Mucosa of descending colon (tissue), 3 donors: ENCODE measurements at regions not wholly inside any gene's neighbourhood (a gene's known extent, or its start where the extent isn't known, plus 50 kb on each side); places are given as distances from the start of the nearest gene placed in this dataset.
"Not testable (repeated sequence)": the region's sequence is repeated elsewhere in the genome, so short reads cannot be mapped to it uniquely, and the experiment has no call there.

ENCODE experiments used
- ATAC-seq: fragments of 200-7000 bp; cut with Tn5 transposase; one replicate; pipeline ENCODE4 v1.9.1; 2020; ENCODE audit warnings: mild to moderate bottlenecking, moderate library complexity
- DNase-seq, 3 donors: peaks; one replicate each; pipeline ENCODE4 v3.0.0-alpha.2; 2020
- H3K36me3 ChIP-seq: fragments of 200-600 bp; one replicate; pipeline ENCODE4 v1.8.0; 2021; ENCODE audit warnings: low read depth, mild to moderate bottlenecking
- H3K4me1 ChIP-seq: fragments of 200-600 bp; one replicate; pipeline ENCODE4 v1.8.0; 2021; ENCODE audit warnings: low read depth, mild to moderate bottlenecking
- H3K4me3 ChIP-seq: fragments of 200-600 bp; one replicate; pipeline ENCODE4 v1.8.0; 2021; ENCODE audit warnings: mild to moderate bottlenecking
- H3K9me3 ChIP-seq: fragments of 200-600 bp; one replicate; pipeline ENCODE4 v1.8.0; 2021; ENCODE audit warnings: mild to moderate bottlenecking
- intact Hi-C, 2 donors: fragments of 100-400 bp; cut with DNase I in 1 of 2; cut with micrococcal nuclease in 1 of 2; formaldehyde crosslinking; loops; one replicate each; pipeline versions ENCODE4 v1.11.0 to v1.11.1; 2022; cut with DNase I, micrococcal nuclease
- TF ChIP-seq, protein P1 (sequence below): fragments of 200-600 bp; IDR thresholded peaks from one replicate; pipeline ENCODE4 v1.8.0; 2022; ENCODE audit warnings: antibody characterized with exemption, mild to moderate bottlenecking
- donor health status: DM: no; HTN: no; CAD: no; lungs with moderate emphysema.
- donor health status: DM: no; HTN: no; CAD: no.
- donor health status: DM: no; HTN: yes; CAD: no.

DNA sequence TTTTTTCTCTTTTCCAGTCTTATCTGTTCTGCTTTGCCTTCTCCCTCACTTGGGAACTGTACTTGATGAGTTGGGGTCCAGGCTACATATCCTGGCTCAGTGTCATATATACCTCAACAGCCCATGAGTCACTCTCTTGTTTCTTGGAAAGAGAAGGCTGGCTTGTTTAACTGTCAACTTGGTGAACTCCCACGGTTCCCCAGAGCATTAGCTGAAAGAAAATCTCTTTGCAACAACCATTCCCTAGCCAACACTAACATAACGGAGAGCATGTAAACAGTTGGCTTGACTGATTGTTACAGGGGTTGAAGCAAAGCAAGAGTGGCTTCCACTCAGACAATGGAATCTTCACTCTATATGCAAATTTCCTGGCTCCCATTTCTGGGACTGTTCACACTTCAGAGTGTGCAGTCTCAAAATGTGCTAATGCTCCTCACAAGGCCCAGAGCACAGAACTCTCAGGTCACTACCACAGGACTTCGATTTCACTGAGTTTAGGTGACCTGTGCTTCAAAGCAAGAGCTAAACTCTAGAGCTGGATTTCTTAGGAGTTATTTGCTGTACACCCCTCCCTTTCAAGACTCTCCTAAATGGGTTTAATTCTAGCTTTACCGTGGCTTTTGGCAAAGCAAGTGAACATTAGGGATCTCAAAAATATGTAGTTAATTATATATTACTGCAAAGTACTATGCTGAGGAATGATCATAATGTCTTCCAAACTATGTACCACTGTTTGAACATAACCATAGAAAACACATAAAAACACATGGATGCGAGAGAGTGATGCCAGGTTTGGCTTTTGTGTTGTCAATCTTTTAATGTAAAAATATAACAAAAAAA, 609.8 kb downstream of the RFPL4B start:
- intact Hi-C loops, result no loop called here
- H3K36me3 ChIP-seq, result no peaks in the 10 kb centered on the region
- H3K4me3 ChIP-seq, result no peak overlapping the region
- peak in 1 of 3 donors; percentile 5 for DNase-seq
- TF ChIP-seq, protein P1, sequence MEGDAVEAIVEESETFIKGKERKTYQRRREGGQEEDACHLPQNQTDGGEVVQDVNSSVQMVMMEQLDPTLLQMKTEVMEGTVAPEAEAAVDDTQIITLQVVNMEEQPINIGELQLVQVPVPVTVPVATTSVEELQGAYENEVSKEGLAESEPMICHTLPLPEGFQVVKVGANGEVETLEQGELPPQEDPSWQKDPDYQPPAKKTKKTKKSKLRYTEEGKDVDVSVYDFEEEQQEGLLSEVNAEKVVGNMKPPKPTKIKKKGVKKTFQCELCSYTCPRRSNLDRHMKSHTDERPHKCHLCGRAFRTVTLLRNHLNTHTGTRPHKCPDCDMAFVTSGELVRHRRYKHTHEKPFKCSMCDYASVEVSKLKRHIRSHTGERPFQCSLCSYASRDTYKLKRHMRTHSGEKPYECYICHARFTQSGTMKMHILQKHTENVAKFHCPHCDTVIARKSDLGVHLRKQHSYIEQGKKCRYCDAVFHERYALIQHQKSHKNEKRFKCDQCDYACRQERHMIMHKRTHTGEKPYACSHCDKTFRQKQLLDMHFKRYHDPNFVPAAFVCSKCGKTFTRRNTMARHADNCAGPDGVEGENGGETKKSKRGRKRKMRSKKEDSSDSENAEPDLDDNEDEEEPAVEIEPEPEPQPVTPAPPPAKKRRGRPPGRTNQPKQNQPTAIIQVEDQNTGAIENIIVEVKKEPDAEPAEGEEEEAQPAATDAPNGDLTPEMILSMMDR, result no peak
- peak; percentile 24 for ATAC-seq
- no peaks in the 10 kb centered on the region for H3K9me3 ChIP-seq
- no peaks in the 10 kb centered on the region for H3K4me1 ChIP-seq

DNA sequence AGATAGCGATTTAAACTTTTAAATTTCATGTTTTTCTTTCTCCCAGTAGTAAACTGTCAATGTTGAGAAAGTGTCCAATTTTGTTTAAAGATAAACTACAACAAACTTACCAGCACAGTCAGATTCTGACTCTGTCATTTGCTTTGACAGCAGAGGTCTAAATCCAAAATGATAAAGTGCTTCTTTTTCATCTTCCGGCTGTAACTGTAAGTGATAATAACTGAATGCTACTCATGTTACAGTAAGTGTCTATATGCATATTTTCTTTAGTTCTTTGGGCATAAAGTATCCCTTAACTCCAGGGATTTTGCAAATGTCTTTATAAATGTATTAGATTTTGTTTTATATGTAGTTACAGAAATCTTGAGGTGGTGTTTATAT, 610.4 kb downstream of the RFPL4B start:
- Histone ChIP-seq H3K4me1 (no peaks in the 10 kb centered on the region), H3K9me3 (no peaks in the 10 kb centered on the region), H3K36me3 (no peaks in the 10 kb centered on the region), H3K4me3 (no peak overlapping the region)
- DNase-seq, result no peak
- ATAC-seq, result no peak
- intact Hi-C loops, result no loop called here
- TF ChIP-seq, protein P1, result no peak

DNA sequence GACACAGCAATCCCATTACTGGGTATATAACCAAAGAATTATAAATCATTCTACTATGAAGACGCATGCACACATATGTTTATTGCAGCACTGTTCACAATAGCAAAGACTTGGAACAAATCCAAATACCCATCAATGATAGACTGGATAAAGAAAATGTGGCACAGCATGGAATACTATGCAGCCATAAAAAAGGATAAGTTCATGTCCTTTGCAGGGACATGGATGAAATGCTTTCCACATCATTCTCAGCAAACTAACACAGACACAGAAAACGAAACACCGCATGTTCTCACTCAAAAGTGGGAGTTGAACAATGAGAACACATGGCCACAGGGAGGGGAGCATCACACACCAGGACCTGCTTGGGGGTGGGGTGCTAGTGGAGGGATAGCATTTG, 613.0 kb downstream of the RFPL4B start:
- H3K4me1 ChIP-seq, ATAC-seq, H3K9me3 ChIP-seq, H3K36me3 ChIP-seq, intact Hi-C loops, H3K4me3 ChIP-seq, DNase-seq: not testable (repeated sequence)

DNA sequence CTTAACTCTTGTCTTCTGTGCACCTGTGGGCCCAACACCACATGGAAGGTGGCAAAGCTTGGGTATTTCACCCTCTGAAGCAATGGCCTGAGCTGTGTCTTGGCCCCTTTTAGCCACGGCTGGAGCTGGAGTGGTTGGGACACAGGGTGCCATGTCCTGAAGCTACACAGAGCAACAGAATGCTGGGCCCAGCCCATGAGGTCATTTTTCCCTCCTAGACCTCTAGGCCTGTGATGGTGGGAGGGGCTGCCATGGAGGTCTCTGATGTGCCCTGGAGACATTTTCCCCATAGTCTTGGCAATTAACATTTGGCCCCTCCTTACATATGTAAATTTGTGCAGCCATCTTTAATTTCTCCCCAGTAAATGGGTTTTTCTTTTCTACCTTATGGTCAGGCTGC, 620.8 kb downstream of the RFPL4B start:
- TF ChIP-seq, protein P1, result no peak
- ATAC-seq, result no peak

DNA sequence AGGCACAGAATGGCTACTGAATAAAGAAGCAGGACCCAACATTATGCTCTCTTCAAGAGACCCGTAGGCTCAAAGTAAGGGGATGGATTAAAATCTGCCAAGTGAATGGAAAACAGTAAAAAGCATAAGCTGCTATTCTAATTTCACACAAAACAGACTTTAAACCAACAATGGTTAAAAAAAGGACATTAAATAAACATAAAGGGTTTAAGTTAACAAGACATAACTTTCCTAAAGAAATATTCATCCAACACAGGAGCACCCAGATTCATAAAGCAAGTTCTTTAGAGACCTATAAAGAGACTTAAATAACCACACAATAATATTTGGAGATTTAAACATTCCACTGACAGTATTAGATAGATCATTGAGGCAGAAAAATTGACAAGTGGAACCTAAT, 624.5 kb downstream of the RFPL4B start:
- TF ChIP-seq, protein P1, result no peak
- H3K4me1 ChIP-seq, result no peaks in the 10 kb centered on the region
- intact Hi-C loops, result no loop called here
- no peaks in the 10 kb centered on the region for H3K9me3 ChIP-seq
- no peak for DNase-seq
- ATAC-seq, result no peak
- no peak overlapping the region for H3K4me3 ChIP-seq
- H3K36me3 ChIP-seq, result no peaks in the 10 kb centered on the region

More for the DNA sequence above, 620.8 kb downstream of the RFPL4B start:
- DNase-seq, result no peak
- Histone ChIP-seq H3K4me1 (no peaks in the 10 kb centered on the region), H3K4me3 (no peak overlapping the region), H3K9me3 (no peaks in the 10 kb centered on the region), H3K36me3 (no peaks in the 10 kb centered on the region)
- intact Hi-C loops, result no loop called here

DNA sequence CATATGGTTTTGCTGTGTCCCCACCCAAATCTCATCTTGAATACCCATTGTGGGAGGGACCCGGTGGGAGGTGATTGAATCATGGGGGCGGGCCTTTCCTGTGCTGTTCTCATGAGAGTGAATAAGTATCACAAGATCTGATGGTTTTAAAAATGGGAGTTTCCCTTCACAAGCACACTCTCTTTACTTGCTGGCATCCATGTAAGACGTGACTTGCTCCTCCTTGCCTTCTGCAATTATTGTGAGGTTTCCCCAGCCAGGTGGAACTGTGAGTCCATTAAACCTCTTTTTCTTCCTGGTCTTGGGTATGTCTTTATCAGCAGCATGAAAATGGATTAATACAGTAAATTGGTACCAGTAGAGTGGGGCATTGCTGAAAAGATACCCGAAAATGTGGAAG, 627.8 kb downstream of the RFPL4B start:
- not testable (repeated sequence) for ATAC-seq, H3K36me3 ChIP-seq

DNA sequence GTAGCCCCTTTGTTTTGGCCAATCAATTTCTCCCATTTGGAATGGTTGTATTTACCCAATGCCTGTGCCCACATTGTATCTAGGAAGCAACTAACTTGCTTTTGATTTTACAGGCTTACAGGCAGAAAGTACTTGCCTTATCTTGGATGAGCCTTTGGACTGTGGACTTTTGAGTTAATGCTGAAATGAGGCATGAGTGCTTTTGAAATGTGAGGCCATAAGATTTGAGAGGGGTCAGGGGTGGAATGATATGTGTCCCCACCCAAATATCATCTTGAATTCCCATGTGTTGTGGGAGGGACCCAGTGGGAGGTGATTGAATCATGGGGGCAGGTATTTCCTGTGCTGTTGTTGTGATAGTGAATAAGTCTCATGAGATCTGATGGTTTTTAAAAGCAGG, 629.4 kb downstream of the RFPL4B start:
- H3K4me3 ChIP-seq, H3K9me3 ChIP-seq, intact Hi-C loops, H3K4me1 ChIP-seq, H3K36me3 ChIP-seq: not testable (repeated sequence)
- ATAC-seq (peak; percentile 76), DNase-seq (peak in 1 of 3 donors; percentile 22)

More for the DNA sequence above, 627.8 kb downstream of the RFPL4B start:
- H3K9me3 ChIP-seq, H3K4me3 ChIP-seq, H3K4me1 ChIP-seq, intact Hi-C loops, DNase-seq: not testable (repeated sequence)
